Right kidney (tissue), 1 donor: ENCODE measurements at regions not wholly inside any gene's neighbourhood (a gene's known extent, or its start where the extent isn't known, plus 50 kb on each side); places are given as distances from the start of the nearest gene placed in this dataset.
A peak's percentile ranks its signal among the peaks of the same experiment; 100 is the strongest.
"Not testable (repeated sequence)": the region's sequence is repeated elsewhere in the genome, so short reads cannot be mapped to it uniquely, and the experiment has no call there.

ENCODE experiments used
- DNase-seq: peaks from one replicate; pipeline ENCODE4 v3.0.0-alpha.2; 2016

GRCh38 chr14:55979781-55980180, 138.4 kb upstream of the PELI2 start:
- no peak for DNase-seq

GRCh38 chr14:55980970-55981369, 137.2 kb upstream of the PELI2 start:
- DNase-seq: no peak

GRCh38 chr14:55986069-55986468, 132.1 kb upstream of the PELI2 start:
- no peak for DNase-seq

- DNase-seq: no peak
Observed at GRCh38 chr14:56000846-56001245, 117.4 kb upstream of the PELI2 start.

- DNase-seq: no peak
Observed at GRCh38 chr14:56002342-56002741, 115.9 kb upstream of the PELI2 start.

- no peak for DNase-seq
Observed at GRCh38 chr14:56002876-56003625, 115.2 kb upstream of the PELI2 start.

GRCh38 chr14:56004323-56004722, 113.9 kb upstream of the PELI2 start:
- peak; percentile 25 for DNase-seq

- peak; percentile 41 for DNase-seq
Observed at GRCh38 chr14:56004786-56005185, 113.4 kb upstream of the PELI2 start.

- DNase-seq: no peak
Observed at GRCh38 chr14:56005191-56006053, 112.8 kb upstream of the PELI2 start.

- not testable (repeated sequence) for DNase-seq
Observed at GRCh38 chr14:56007491-56007890, 110.7 kb upstream of the PELI2 start.

- no peak for DNase-seq
Observed at GRCh38 chr14:56008150-56008549, 110.1 kb upstream of the PELI2 start.

GRCh38 chr14:56008661-56009060, 109.5 kb upstream of the PELI2 start:
- DNase-seq: not testable (repeated sequence)

GRCh38 chr14:56023661-56024081, 94.5 kb upstream of the PELI2 start:
- no peak for DNase-seq

- DNase-seq: no peak
Observed at GRCh38 chr14:56025191-56025590, 93.0 kb upstream of the PELI2 start.

- no peak for DNase-seq
Observed at GRCh38 chr14:56026506-56026905, 91.7 kb upstream of the PELI2 start.

- DNase-seq: no peak
Observed at GRCh38 chr14:56027421-56027820, 90.8 kb upstream of the PELI2 start.

GRCh38 chr14:56027916-56028712, 90.1 kb upstream of the PELI2 start:
- no peak for DNase-seq

GRCh38 chr14:56036353-56036752, 81.9 kb upstream of the PELI2 start:
- no peak for DNase-seq

GRCh38 chr14:56040121-56040520, 78.1 kb upstream of the PELI2 start:
- no peak for DNase-seq

- no peak for DNase-seq
Observed at GRCh38 chr14:56044196-56044595, 74.0 kb upstream of the PELI2 start.

- no peak for DNase-seq
Observed at GRCh38 chr14:56046546-56046945, 71.7 kb upstream of the PELI2 start.

GRCh38 chr14:56046996-56047395, 71.2 kb upstream of the PELI2 start:
- no peak for DNase-seq

GRCh38 chr14:56049536-56049935, 68.7 kb upstream of the PELI2 start:
- DNase-seq: no peak
